Fibroblast of skin of left quadriceps (primary cell): ENCODE measurements at regions not wholly inside any gene's neighbourhood (a gene's known extent, or its start where the extent isn't known, plus 50 kb on each side); places are given as distances from the start of the nearest gene placed in this dataset.

Experiments used
- DNase-seq, 2 experiments: peaks; one replicate each; pipeline ENCODE4 v3.0.0-alpha.2; 2013; ENCODE audit warnings: low read depth in 2 of 2

DNA sequence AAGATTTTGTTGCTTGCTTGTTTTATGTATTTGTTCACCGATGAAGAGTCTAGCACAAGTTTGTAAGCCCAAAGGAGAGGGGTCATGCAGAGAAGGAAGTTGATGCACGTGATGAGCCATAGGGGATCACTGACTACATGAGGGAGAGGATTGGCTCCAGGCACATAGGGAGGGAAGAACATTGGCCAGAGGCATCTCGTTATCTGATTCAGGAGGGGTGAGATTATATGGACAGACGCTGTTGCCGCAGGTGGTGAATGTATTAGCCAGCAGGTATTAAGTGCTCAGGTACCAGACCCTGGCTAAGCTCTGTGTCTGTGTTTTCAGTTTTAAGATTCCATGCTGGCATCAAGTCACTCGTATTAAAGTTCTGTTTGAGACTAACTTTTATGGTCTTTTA lies 91.8 kb upstream of the CHST9 start:
- no peak for DNase-seq

GRCh38 chr18:27276479-27276878 lies 91.4 kb upstream of the CHST9 start:
- no peak for DNase-seq

GRCh38 chr18:27274901-27275300 lies 89.8 kb upstream of the CHST9 start:
- DNase-seq = no peak

GRCh38 chr18:27270508-27270907 lies 85.4 kb upstream of the CHST9 start:
- DNase-seq = no peak

- no peak for DNase-seq
These were observed 78.3 kb upstream of the CHST9 start for GRCh38 chr18:27263369-27263768.

GRCh38 chr18:27261769-27262549 lies 76.9 kb upstream of the CHST9 start:
- DNase-seq = no peak

DNA sequence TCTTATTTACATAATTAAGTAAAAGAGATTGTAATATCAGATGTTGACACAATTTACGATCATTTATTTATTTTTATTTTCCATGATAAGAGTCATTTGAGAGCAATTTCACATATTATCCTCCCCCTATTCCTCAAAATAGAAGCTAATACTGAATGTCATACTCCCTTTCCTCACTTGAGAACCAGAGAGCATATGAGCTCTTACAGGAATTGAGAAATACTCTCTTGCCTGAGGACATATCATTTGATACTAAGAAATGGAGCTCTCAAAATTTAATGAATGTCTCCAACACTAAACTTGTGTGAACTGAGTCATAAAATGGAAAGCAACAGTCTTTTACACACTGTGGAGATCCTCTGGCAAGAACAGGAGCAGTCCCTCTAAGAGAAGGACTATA lies 68.5 kb upstream of the CHST9 start:
- no peak for DNase-seq

DNA sequence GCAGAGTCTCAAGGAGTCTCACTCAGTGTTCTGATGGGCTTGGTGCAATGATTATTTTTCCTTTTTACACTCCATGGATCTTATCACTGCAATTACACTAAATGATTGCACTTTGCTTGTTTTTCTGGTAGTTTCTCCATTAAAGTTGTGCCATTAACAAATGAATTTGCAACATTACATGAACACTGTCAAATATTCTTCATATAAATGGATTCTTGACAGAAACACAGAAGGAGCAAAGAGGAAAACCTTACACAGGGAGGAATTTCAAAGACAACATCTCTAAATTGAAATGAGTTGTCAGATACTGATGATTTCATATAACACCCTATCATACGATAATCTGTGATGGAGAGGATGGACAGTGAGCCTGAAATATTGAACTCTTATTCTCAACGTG lies 65.4 kb upstream of the CHST9 start:
- DNase-seq = no peak

DNA sequence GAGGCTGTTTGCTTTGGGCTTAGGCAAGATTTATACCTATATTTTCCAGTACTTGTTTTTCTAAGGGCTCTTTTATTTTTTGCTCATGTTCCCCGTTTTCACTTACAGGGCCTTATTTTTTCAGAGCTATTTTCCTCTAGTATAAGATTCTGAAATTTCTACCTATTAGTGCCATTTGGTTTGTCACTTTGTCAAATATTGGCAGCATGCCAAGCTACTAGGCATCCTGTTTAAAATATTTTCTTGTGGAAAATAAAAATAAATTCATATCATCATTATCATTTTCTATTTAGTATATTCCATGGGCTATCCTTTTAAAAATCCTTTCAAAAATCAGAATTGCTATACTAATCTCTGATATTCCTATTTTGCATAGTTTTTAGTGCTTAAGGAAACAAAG lies 64.8 kb upstream of the CHST9 start:
- no peak for DNase-seq

DNA sequence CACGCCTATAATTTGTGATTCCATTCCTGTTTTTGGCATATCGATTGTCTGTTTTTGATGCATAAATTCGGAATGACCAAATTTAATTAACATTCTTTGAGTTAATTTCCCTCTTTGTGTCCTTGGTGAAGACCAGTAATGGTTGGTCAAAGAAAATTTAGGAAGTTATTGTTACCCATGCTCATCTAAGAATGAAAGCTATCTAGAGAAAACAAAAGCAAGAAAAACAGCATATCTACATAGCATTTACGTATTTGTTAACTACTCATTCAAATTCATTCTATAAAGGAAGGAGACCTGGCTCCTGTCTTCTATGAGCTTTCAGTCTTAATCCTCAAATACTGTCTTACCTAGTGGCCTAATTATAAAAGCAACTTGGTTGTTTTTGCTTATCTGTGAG lies 59.2 kb upstream of the CHST9 start:
- DNase-seq = no peak

DNA sequence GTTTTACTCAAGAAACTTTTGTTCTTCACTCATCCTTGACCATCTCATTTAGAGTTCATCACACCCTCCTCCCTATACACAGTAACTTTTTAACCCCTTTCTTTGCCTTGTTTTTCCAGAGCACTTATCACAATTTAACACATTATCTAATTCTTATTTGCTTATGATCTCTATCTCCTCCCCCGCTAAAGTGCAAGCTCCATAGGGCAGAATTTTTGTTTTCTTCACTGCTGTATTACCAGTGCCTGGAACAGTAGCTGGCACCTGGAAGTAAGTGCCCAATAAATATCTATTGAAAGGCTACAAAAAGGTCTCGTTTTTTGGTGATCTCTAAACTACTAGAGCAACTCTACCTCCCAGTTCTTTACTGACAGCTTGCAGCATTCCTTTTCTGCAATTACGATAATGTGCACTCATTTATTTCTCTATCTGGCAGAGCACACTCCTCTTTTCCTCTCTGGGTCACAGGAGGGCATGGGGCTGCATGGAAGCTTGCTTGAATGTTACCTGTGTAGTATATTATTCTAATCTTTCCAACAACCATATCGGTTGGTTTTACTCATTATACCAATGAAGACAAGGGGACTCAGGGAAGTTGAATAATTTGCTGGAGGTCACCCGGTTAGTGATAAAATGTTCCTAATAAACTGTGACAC lies 57.4 kb upstream of the CHST9 start:
- DNase-seq = no peak

- DNase-seq = no peak
These were observed 55.3 kb upstream of the CHST9 start for GRCh38 chr18:27240383-27240782.

DNA sequence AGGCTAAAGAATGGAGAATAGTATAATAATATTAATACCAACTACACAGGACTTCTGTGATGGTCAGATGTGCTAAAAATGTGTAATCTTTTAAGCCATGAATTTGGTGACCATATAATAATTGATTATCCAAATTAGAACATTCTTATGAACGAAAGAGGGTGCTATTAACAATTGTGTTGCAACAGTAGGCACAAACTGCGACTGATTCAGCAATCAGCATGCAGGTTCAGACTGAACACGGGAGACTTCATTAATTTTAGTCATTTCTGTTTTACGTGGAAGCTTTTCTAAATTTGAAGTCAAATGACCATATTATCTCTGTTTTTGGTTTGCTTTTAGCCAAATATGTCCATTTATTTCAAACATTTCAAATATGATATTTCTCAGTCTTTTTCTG lies 54.6 kb upstream of the CHST9 start:
- DNase-seq = no peak

GRCh38 chr18:27235218-27235870 lies 50.2 kb upstream of the CHST9 start:
- DNase-seq = no peak
